ENCODE measurements at regions not wholly inside any gene's neighbourhood (a gene's known extent, or its start where the extent isn't known, plus 50 kb on each side); places are given as distances from the start of the nearest gene placed in this dataset.

DNA sequence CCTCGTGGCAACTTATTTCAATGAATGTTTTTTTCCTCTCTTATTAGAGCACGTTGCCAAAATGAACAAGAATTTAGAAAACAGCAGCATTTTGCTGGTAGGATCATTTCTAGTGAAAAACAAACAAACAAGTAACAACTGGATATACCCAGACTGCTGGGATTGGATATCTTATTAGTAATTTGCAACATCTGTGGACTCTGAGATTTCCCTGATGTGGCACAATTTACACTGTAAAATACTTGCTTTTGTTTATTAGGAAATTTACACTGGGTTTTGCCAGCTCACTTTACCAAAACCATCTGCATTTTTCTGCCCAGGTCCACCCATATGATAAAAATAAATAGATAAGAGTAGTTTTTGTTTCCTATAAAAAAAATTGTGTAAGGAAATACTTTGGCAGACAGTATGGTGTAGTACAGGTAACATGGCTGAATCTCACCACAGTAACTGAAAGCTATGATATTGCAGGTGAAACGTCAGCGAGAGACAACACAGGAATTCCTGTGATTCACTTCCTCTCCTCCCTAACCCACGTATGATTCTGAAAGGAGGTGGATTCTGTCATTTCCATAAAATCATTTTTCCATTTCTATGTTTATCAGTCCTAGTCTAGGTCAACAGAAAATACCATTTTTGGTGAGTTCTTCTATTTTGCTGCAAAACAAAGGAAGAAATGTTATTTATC lies 176.2 kb upstream of the NOVA1 start:
- no peak for DNase-seq

DNA sequence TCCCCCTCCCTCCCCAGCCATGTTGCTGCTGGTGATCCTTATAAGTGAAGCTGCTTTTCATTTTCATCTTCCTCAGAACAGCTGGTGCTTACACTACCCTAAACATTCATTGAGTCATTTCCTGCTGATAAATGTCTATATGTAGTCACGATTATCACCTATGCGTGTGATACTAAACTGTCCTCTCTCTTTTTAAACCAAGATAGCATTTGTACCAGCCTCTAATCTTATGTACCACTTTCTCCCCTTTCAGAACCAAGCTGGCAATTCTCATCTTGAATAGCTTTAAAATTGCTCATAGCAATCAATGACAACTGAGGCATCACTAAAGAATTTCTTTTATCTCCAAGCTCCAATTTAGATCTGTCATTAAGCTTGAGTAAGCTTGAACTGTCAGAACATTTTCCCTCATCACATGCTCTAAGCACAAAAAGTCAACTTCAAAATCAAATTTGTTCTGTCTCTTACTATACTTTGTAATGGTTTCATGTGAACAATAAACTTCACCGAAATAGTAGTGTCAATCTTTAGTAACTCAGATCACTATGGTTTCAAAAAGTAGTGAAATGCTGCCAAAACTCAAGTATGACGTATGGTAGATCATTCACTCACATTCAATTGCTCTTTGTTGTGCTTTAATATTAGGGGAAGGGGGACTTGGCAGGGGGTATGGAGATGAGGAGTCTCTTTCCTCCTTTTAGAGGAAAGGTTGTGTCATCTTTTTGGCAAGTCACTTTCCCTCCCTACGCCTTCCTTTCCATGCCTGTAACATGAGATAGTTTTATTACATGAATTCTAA lies 178.1 kb upstream of the NOVA1 start:
- DNase-seq, result peak; percentile 21

DNA sequence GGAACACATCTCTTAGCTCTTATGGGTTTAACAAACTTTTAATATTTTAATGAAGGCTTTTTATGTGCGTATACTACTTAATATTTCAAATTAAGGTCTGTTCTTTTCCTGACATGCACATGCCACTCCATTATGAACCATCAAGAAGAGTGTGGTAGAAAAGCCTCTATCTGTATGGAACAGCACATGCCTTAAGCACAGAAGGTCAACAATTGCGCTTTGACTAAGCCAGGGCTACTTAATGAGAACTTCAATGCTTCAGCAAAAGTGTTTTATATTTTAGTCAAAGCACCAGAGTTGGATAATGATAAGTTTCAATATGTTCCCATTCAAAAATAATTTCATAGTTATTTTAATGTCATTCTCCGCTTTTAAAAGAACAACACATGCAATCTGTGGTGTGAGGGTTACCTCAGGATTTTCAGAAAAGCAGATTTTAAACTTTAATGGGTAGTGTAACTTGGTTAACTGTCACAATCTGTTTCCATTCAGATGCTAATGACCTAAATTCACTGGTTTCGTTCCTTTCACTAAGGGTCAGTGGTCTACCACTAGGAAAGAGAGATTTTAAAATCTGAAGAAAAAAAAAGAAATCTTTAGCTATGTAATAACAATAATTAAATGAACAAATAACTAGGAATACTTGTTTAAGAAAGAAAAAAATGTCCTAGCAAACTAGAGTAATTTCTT lies 193.4 kb upstream of the NOVA1 start:
- DNase-seq, result no peak

DNA sequence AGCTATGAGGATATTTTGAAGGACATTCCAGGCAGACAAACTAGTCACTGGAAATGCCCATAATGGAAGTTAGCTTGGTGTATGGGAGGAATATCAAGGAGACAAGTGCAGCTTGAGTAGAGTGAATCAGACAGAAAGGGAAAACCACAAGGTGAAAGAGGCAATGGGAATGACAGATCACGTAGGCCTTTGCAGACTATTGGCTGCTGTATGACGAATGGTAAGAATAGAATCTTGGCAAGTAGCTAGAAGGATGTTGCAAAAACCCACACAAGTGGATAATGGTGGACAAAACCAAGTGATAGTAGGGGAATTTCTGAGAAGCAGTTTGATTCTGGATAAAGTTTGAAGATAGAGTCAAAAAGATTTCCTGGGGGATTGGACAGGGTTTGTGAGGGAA lies 196.9 kb upstream of the NOVA1 start:
- DNase-seq, result no peak

DNA sequence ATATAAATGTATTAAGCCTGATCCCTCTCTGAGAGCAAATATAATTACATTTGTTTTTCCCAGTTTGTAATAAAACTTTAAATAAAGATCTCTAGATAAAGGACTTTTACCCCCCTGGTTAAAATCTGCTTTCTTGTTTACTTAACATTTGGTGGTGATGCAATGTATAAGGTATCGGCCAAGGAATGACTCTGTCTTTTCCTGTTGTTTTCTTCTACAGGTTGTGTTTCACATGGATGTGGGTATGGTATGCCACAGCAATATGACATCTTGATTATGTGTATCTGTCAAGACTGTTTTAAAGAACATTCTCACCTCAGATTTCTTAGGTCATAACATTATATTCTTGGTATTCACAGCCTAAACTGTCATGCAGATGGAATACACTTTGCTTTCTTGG lies 210.6 kb upstream of the NOVA1 start:
- no peak for DNase-seq

DNA sequence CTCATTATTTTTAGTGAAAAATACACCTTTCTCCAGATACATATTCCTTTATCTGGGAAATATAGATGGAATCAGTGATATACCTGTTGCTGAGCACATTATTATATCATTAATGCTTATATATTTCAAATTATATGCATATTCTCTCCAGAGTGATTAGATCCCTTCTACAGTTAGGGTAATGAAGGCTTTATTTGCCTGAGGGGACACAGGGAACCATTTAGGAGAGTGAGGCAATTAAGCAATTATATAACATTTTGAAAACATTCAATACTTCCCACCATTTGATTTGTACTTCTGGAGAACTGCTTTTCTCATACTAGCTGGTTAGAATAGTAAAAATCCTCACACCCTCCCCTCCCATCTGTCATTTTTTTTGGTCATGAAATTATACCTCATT lies 212.8 kb upstream of the NOVA1 start:
- no peak for DNase-seq

DNA sequence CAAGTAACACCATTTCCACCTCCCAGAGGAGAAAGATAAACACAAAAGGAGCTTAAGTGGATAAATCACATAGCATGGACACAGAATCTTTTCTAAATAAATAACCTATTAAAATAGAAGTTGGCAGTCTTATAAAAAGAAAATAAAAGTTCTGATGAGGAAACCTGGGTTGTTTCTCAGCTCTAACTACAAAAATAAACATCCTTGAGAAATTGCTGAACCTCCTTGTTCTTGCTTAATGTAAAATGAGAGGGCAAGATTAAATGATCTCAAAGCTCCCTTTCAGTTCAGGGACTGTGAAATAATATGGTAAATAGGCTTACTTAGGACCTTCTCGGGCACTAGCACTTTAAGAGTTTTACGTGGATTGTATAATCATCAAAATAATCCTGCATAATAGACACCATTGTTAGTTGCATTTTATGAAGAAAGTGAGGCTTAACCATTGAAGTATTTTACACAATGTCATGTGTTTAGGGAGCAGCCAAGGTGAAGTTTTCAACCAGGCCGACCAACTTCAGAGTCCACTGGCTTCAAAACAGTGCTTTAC lies 214.0 kb upstream of the NOVA1 start:
- no peak for DNase-seq

DNA sequence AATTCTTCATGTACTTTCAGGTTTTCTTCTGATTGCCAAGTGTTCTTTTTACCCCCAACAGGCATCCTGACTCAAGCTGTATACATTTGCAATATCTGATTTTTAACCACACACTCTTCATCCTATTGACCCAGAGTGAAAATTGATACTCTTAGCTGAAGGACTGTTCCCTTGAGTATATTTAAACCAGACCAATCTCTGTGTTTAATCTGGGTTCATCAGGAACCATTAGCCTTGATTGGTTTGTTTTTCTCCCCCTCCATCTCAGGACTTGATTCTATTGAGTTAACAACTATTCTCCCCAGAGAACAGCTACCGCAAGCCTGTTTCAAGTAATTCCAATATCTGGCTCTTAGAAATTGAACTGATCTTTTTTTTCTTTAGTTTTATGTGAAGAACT lies 222.3 kb upstream of the NOVA1 start:
- DNase-seq, result no peak

DNA sequence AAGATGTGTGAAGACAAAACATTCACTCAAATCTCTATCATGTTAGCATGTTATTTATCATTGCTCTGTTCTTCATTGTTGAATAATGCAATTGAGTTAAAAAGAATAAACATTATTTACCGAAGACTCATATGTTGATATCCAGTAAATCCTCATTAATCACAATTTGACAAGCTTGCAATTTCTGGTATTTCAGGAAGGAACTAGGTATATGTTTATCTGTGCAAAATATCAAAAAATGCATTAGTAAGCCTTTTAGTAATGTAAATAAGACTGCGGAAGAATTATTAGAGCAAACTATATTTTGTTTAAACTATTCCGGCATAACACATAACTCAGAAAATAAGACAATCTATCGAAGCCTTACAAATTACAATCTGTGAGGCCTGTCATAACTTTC lies 222.7 kb upstream of the NOVA1 start:
- DNase-seq, result no peak

DNA sequence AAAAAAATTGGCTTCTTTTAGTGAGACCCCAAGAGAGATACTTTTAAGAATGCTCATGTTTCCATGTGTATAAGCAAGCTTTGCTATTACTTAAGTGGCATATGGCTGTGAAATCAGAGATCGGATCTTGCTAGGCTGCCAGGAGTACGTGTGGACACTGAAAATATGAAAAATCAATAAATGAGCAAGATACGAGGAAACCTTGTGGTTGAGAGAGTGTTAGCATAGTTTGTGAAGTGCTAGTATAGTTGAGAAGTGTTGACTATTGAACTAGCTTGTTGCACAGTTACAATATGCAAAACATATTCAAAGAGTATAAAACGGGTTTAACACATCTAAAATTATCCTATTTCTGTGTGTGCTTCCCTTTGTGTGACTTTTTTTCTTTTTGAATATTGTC lies 230.9 kb upstream of the NOVA1 start:
- DNase-seq, result no peak

DNA sequence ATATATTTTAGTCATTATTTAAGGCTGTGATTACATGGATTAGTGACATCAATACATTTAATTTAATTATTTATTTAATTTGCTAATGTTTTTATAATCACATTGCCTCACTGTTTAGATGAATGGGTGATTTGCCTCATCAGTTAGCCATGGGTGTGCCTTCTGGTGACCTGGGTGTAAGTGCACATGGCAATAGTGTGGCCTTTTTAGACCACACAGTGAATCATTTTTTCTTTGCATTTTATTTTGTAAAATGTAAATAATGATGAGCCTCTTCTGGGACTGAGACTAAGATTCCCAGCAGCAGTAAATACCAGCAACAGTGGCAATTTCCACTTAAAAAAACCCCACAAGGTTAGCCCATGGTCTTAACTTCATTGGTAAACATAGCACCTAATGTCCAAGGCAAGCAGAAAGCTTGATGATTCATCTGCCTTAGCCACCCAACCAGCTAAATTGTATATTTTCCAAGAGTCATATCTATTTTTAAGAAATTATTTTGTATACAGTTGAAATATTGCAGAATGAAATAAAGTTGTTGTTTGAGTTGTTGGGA lies 235.9 kb upstream of the NOVA1 start:
- no peak for DNase-seq

DNA sequence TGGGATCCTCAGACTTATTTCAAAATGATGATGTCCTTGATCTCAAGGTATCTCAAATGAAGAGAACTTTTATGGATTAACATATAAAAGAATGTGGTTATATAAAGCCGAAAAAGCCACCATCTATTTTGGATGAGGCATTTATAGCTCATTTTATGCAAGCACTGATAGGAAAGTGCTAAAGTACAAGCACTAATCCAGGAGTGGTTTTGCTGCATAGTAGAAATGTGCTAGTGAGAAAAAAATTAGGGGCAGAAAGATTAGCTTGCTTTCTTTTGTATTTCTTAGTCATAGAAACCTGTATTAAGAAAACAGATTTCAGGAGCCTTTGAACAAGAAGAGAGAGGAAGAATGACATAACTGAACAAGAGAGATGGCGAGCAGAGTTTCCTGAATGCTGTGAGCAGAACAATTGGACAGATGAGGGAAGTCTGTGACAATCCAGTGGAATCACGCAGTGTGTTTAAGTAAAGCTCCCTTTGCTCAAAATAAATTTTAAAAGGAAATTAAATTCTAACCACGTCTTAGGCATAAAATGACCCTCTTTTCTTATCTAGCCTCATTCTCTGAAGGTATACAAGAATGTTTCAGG lies 238.2 kb upstream of the NOVA1 start:
- DNase-seq, result no peak

DNA sequence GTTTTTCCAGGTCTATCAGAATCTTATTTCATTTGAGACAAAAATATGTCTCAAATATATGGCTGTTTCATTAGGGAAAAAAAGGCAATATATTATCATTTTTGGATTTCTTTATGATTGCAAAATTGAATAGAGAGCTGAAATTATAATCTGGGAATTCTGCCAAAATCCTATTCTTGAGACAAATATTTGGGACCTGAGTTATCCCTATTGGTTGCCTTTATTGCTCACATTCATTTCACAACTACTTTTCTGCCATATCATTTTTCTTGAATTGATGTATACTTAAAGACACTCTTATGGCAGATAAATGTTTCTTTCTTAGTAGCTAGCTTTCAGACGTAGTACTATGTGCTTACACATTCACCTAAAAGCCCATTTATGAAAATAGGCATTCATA lies 241.6 kb upstream of the NOVA1 start:
- no peak for DNase-seq

DNA sequence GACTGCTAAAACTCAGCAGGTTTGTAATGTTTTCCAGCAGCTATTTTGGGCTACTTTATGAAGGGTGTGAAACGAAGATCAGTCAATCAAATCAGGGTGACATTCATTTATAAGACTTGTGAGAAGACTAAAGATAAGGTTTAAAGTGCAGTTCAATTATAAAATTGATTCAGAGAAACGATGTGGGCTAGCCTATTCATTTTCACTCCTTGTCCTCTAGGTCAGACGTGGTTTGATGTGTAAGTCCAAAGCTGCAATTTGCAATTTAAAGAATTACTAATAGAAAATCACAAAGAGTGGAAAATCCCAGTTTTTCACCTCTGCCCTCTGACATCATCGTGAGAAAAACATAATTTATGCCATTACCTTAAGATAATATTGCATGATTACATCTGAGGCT lies 243.5 kb upstream of the NOVA1 start:
- DNase-seq, result no peak

DNA sequence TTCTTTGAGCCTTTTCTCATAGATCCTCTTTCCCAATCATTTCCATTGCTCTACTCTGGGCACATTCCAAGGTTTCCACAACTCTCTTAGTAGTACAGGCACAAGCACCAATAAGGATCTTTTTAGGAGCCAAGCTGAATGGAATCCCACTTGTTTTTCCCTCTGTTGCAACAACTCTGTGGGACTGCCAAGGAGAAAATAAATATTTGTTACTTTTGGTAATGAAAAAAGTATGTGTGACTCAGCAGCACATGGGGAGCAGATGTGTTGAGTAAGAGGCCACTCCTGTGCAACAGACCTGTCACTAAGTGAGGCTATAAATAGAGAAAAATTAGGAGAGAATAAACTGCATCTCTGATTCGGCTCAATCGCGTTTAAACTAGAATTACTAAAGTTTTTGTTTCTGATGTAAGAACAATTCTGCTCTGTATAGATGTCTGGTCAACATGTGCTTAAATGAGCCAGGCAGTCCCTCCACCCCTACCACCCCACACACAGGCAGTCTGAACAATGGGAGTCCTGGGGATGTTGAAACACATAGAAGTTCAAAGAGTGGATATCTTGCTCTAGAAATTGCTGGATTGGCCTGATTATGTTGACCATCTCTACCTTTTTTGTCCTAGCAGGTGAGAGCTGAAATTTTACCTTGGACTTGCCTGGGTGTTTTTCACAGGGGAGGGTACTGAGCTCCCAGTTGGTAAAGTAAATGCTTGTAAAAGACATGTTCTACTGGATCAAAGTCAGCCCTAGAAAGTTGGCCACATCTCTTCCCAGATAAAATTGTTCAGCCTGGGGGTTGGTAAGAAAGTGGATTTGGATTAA lies 244.3 kb upstream of the NOVA1 start:
- peak; percentile 33 for DNase-seq

DNA sequence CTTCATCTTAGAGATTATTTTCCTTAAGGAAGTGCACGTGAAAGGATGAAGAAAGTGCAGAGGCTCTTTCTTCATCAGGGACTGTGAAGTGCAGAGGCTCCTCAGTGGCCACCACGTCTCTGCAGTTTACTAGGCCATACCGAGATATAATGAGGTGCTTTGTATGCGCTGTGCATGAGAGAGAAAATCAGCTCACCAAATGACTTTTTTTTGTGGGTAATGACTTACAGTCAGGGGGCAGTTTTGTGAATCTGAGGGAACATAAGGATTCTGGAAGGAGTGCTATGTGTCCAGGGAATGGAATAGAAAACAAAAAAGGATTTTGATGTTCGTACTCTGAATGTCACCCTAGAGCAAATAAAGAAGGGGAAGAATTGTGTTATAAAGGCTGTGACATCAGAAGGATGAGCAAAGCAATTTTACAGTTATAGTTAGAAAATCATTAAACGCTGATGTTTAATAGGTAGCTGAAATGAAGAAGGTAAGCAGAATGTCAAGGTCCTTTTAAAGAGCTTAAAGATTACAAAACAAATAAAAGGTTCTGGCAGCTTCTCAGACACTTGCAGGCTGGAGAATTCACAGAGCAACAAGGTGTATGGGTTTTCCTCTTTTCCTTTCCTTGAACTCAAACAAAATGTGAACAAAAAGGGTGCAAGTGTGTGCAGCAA lies 247.5 kb upstream of the NOVA1 start:
- no peak for DNase-seq

DNA sequence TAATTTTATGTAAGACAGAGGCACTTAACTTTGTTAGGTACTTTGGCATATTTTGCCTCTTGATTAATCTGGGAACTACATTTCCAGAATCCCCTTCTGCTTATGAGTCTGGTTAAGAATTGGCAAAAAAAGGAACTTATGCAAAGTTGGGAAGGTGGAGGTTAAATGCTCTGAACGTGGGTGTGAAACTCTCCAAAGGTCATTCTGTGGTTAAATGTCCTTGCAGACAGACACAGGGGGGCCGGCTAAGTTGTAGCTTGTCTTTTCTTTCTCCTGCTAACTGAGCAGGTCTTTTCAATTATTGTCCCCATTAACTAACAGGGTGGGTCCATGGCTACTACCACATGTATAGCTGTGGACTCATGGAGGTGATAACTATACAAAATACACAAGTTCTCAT lies 248.6 kb upstream of the NOVA1 start:
- no peak for DNase-seq

DNA sequence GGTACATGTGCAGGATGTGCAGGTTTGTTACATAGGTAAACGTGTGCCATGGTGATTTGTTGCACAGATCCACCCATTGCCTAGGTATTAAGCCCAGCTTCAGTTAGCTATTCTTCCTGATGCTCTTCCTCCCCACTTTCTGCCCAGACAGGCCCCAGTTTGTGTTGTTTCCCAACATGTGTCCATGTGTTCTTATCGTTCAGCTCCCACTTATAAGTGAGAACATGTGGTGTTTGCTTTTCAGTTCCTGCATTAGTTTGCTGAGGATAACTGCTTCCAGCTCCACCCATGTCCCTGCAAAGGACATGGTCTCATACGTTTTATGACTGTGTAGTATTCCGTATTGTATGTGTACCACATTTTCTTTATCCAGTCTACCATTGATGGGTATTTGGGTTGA lies 251.7 kb upstream of the NOVA1 start:
- DNase-seq, result no peak

DNA sequence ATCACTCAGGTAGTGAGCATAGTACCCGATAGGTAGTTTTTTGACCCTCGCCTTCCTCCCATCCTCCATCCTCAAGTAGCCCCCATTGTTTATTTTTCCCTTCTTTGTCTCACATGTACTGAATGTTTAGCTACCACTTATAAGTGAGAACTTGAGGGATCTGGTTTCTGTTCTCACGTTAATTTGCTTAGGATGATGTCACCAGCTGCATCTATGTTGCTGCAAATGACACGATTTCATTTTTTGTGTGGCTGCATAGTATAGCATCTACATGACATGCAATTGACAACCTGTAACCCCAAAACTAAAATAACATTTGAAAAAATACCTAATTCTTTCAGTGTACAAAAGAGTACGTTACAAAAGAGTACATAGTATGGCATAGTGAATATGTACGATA lies 254.0 kb upstream of the NOVA1 start:
- DNase-seq, result no peak

DNA sequence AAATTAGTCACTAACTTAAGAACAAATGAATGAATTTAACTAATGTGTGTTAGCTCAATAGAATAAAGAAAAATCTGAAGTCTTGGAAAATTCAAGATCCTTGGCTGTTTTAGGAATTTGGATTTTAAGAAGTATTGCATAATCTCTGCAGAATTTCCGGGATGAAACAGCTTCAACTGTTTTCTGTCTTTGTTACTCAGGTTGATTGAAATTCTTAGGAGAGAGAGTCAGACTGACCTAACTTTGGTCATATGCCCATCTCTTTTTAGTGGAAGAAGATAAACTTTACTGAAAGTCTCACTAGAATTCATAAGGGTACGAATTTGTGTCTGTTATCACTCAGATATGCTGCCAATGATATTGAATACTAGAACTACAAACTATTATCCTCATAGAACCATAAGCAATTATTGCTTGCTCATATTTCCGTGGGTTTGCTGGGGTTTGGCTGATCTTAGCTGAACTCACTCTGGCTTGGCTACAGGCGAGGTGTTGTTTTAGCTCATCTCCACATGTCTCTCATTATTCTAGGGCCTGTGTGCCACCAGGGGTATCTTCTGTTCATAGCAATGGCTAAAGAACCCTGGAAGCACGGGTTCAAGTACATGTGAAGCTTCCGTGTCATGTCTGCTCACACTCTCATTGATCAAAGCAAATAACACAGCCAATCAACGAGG lies 257.4 kb upstream of the NOVA1 start:
- no peak for DNase-seq
